HG03378 (cell line): ENCODE measurements at regions not wholly inside any gene's neighbourhood (a gene's known extent, or its start where the extent isn't known, plus 50 kb on each side); places are given as distances from the start of the nearest gene placed in this dataset.

ENCODE experiments used
- ATAC-seq: cut with Tn5 transposase; IDR thresholded peaks from one replicate; pipeline ENCODE4 v1.9.1; 2021; ENCODE audit warnings: mild to moderate bottlenecking, moderate library complexity; ENCODE audit not compliant: unreplicated experiment

GRCh38 chr4:13059019-13059418 is 425.1 kb downstream of the RAB28 start:
- no peak for ATAC-seq

DNA sequence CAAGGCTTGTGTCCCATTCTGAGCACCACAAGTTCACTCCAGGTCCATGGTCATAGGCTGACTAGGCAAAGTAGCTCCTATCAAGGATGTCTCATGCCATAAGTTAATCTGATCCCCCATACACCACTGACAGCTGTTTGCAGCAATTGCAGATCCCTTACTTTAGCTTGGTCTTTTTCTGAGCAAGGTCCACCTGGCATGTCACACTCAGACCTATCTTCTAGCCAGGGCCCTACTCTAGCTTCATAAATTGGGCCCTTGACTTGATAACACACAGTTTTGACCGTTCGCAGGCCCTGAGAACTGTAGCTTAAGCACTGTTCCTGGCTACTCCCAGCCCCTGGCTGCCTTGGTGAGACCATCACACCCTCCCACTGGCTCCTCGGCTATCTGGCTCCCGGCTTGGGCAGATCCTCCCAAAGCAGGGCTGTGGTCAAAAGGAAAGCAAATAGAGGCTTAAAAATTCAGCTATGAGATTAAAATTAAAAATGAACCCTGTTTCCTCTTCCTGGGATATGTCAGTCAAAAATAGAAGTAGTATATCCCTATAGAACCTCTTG is 427.4 kb downstream of the RAB28 start:
- no peak for ATAC-seq

DNA sequence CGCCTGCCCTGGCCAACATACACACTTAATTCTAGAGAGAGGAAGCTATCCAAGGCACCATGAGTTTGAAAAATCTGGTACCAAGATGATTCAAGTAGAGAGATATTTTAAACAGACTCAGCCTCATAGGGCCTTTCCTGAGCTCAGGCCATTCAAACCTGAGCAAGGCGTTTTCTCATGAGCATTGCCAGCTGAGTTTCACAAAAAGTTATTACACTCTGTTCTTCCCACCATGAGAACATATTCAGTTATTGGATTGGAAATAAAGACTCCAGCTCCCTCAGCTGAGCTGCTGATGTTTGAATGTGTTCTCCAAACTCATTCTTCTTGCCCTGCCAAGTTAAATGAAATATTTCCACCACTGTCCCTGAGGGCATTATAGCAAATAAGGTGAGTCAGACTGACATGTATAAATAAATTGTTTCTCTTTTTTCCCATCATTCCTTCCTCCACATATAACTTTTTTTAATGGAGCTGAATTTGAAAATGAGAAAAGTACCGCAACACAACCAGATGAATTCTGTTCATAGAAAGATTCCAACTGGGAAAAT is 429.6 kb downstream of the RAB28 start:
- ATAC-seq: no peak

DNA sequence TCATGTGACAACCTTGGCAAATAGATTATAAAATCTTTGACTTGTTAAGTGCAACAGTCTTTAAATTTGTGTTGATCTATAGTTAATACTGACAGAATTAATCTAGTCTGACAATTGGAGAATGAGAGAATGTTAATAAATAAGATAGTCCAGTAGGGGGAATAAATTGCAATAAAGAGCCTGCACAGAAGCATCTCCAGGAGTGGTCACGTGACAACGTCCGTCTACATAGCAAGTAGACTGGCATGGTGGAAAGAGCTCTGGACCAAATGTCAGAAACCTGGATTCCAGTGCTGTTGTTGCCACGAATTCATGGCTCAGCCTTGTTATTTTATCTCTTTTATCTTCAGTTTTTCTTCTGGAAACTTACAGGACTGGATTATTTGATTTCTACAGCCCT is 436.5 kb downstream of the RAB28 start:
- no peak for ATAC-seq

- no peak for ATAC-seq
Measured at GRCh38 chr4:13036841-13037240, 447.3 kb downstream of the RAB28 start.

DNA sequence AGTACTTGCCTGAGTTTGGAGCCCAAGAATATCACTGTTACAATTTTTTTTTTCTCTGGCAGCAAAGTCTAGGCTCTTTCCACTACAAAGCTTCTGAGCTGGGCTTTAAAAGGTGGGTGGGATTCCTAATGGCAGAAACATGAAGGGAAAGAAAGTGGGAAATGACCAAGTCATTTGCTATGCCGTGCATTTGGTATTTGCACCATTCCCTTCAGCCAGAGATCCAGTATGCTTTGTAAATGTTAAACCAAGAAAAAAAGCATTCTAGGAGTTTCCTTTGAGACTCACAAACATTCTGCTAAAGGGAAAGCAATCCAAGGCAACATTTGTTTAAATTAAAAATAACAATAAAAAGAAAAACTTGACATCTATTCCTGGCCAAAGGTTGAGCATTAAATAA is 451.2 kb downstream of the RAB28 start:
- no peak for ATAC-seq

GRCh38 chr4:13024147-13025105 is 459.7 kb downstream of the RAB28 start:
- no peak for ATAC-seq

DNA sequence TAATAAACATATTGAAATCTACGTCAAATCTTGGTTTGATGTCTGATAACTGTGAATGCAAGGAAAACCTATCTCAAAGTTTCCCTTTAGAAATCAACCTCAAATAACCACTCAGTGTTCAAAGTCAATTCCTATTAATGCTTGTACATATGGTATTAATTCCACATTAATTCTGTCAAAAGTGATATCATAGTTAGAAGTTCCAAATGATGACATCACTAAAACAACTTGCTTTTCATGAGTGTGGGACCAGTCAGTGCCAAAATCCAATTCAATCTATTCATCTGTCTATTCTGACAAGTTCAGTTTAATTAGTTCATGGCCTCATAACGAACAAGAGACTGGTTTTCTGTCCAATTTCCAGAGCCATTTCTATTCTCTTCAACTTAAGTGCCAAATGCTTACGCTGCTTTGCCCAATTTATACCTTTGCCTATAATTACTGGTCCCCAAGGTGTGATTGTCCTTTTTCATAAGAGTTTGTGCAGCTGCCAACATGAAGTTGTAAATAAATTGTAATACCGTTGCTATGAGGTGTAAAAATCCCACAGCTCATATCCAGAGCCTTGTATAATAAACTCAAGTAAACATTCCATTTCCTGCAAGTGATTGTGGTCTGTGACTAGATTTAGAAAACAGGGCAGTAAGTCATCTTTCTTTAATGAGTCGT is 476.2 kb downstream of the RAB28 start:
- ATAC-seq: no peak

GRCh38 chr4:12993923-12994322 is 490.2 kb downstream of the RAB28 start:
- no peak for ATAC-seq

DNA sequence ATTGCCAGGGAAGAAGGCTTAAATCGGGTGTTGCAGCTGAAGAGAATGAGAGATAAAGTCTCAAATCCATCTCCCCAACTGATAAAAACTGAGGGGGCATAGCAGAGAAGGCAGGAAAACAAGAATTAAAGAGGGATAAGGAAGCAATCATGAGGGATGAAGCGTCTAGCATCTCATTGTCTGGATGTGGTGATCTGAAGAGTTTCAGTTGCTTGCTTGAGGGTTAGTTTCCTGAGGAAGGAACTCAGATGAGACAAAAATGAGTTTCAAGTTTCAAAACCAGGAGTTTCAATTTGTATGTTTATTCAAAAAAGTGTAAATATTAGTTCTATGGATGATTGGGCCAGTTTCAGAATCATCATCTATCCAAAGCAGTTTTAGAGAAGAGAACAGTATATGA is 496.9 kb downstream of the RAB28 start:
- ATAC-seq: no peak

DNA sequence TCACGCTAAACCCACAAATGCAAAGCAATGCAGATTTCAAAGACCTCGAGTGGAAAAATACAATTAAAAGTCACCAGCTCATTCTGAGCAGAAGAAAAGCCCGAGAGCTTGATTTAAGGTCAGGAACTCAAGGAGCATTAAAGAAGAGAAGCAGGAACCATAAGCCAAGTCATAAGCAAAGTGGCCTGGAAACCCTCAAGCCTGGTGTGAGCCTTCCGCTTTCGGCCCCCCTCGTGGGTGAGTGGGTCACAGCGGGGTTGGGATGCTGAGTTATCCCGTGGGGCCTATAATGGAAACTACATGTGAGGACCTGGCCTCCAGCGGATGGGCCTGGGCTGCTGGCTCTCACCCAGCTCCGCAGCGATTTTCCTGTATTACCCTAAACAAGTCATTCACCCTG is 504.3 kb downstream of the RAB28 start:
- ATAC-seq: no peak

DNA sequence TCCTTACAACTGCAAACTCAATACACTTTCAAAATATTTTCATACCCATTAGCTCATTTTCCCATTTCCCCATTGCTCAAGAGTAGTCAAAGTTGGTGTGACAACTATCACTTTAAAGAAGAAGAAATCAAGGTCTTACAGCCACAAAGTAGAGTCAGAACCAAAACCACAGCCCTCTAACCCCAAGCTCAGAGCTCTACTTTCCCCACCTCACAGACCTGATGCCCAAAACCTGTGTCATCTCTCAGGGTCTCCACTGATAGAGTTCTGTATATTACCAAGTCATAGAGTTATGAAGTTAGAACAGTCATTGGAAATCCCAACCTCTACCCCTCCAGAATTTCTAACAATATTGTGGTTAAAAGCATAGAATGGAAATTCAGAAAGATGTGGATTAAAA is 505.8 kb downstream of the RAB28 start:
- no peak for ATAC-seq

DNA sequence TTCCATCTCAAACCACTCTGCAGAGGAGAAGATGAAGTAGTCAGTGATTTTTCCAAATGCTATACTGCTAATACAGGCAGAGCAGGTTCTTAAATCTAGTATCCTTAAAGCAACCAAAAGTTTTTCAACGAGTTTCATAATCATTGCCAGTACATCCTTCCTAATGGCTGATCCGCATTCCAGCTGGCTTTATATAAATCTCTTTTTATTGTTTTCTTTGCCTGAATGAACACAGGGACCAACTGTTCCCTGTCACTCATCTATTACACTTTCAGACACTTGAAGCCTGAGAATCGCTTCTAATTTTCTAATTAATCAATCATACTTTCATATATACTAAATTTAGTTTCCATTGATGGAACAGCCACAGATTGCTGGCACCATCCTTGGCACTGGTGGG is 508.6 kb downstream of the RAB28 start:
- ATAC-seq: no peak

- ATAC-seq: no peak
Measured at GRCh38 chr4:12973522-12973921, 510.6 kb downstream of the RAB28 start.

DNA sequence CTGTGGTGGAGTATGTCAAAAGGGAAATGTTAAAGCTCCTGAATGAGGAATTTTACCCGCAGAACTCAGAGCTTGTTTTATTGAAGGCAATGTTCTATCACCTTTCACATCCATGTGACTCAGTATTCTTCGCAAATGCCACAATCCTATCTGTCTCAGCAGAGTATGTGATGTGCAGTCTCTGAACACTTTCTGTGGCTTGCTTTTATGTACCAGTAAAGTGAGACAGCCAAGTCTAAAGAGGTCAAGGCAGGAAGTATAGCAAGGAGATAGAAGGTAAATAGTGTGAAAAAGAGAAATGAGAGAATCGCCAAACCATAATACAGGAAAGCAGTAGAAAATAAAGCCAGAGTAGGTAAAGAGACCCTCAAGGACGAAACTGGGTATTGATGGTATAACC is 515.8 kb downstream of the RAB28 start:
- no peak for ATAC-seq

DNA sequence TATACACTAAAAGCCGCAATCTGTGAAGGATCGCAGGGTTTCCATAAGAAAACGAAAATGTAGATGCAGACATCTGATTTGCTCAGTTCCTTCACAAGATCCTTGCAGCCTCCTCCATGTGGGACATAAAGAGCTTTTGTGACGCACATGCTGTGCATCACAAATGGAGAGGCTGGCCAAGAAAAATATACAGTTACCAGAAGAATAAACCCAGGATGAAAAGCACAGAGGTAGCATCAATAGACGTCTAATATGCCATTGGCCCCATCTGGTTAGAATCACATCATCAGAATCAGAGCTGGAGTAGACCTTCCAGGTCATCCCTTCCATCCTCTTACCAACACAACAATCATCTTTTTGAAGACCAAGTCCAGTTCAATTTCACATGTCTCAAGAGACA is 517.4 kb downstream of the RAB28 start:
- ATAC-seq: no peak

DNA sequence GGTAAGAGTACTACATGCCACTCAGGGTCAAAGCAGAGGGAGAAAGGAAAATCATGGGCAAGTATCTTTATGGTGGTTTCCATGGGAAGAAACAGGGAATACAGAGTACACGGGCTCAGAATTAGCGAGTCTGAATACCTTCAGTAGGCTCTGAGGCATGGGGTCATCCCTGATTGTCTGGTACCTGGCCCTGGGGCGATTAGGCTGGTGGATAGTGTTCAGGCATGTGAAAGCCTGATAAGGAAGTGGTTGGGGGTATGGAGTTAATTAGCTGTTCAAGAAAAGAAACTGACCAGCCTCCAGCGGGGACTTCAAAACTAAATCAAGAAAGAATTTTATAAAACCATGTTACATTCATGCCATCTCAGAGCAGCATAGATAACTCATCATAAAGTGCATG is 518.8 kb downstream of the RAB28 start:
- ATAC-seq: no peak

DNA sequence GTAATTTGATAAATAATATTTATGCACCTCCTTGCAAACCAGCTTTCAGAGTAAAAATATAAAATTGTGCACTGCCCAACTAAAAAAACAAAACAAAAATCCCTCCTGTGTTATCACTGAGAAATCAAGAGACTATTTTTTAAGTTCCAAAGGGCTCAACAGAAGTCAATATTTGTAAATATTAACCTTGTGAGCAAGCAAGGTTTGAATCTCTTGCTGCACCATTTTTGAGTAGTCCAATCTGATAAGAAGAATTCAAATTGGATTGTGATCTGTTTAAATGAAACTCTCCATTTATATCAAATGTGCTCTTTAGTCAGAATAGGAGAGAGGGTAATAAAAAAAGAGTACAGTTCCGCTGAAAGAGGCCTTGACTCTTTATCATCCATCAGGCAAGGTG is 520.2 kb downstream of the RAB28 start:
- no peak for ATAC-seq

- no peak for ATAC-seq
Measured at GRCh38 chr4:12963291-12963690, 520.8 kb downstream of the RAB28 start.

GRCh38 chr4:12961713-12962112 is 522.4 kb downstream of the RAB28 start:
- ATAC-seq: no peak

DNA sequence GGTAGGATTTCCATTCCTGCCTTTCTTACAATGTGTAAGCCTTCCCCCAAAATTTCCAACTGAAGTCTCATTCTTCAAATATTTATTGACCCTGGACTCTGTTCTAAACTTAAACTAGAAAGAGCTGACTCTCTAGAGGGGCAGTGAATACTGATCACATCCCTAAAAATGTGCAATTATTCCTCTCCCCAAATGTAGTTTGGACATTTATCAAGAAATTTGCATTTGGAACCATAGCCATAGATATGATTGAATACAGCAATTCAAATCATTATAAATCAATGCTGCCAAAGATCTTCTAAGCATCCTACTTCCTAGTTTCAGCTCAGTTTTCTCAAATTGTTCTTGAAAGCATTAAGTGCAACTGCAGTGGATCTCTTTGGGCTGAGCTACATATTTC is 525.7 kb downstream of the RAB28 start:
- ATAC-seq: no peak

- ATAC-seq: no peak
Measured at GRCh38 chr4:12957108-12957507, 527.0 kb downstream of the RAB28 start.
